SU-DHL-6 (cell line): ENCODE measurements at regions not wholly inside any gene's neighbourhood (a gene's known extent, or its start where the extent isn't known, plus 50 kb on each side); places are given as distances from the start of the nearest gene placed in this dataset.

ENCODE experiments used
- H2AFZ ChIP-seq: fragments of 200-600 bp; sonication (generic); 2 replicates; pipeline ENCODE4 v1.6.1; 2014; ENCODE audit warnings: low read depth, mild to moderate bottlenecking, moderate library complexity, mixed read lengths, antibody characterized with exemption, low read length; ENCODE audit not compliant: severe bottlenecking
- H3F3A ChIP-seq: fragments of 200-600 bp; shearing (Covaris generic); 2 replicates; pipeline ENCODE4 v1.6.0; 2016; ENCODE audit warnings: antibody characterized with exemption, mild to moderate bottlenecking; ENCODE audit not compliant: insufficient read depth
- H3K27ac ChIP-seq: fragments of 200-600 bp; sonication (generic); 2 replicates; pipeline ENCODE4 v1.5.1; 2016; ENCODE audit warnings: low read depth, mild to moderate bottlenecking, low read length, moderate library complexity, mixed read lengths
- H3K27me3 ChIP-seq: fragments of 200-600 bp; sonication (generic), shearing (Covaris generic); 2 replicates; pipeline ENCODE4 v1.6.0; 2014; ENCODE audit warnings: mild to moderate bottlenecking, low read length
- H3K36me3 ChIP-seq: fragments of 200-600 bp; sonication (generic); 2 replicates; pipeline ENCODE4 v1.6.1; 2014; ENCODE audit warnings: mild to moderate bottlenecking, low read length, mixed read lengths
- H3K4me2 ChIP-seq: fragments of 300-600, 200-600 bp; shearing (Covaris generic), sonication (generic); 2 replicates; pipeline ENCODE4 v1.6.0; 2014; ENCODE audit warnings: low read length, low read depth, mild to moderate bottlenecking; ENCODE audit not compliant: poor library complexity, severe bottlenecking
- H3K4me3 ChIP-seq: fragments of 200-600 bp; sonication (generic); 2 replicates; pipeline ENCODE4 v1.5.1; 2014; ENCODE audit warnings: antibody characterized with exemption, low read length, mild to moderate bottlenecking, mixed read lengths; ENCODE audit not compliant: insufficient read depth, poor library complexity, severe bottlenecking
- H3K79me2 ChIP-seq: fragments of 200-600 bp; sonication (generic); 2 replicates; pipeline ENCODE4 v1.6.1; 2014; ENCODE audit warnings: mild to moderate bottlenecking, low read length, moderate library complexity; ENCODE audit not compliant: insufficient read depth
- H3K9ac ChIP-seq: fragments of 200-600 bp; sonication (generic); 2 replicates; pipeline ENCODE4 v1.7.0; 2014; ENCODE audit warnings: mild to moderate bottlenecking, low read length
- H3K9me2 ChIP-seq: fragments of 200-600 bp; sonication (generic); replicated peaks from 2 replicates; pipeline ENCODE4 v1.6.1; 2014; ENCODE audit warnings: low read length; ENCODE audit not compliant: insufficient read depth
- H3K9me3 ChIP-seq: fragments of 200-600 bp; sonication (generic); 2 replicates; pipeline ENCODE4 v1.6.1; 2014; ENCODE audit warnings: low read length, mixed read lengths; ENCODE audit not compliant: insufficient read depth
- H4K20me1 ChIP-seq: fragments of 200-600 bp; sonication (generic); 2 replicates; pipeline ENCODE4 v1.6.1; 2014; ENCODE audit warnings: low read depth, mild to moderate bottlenecking, antibody characterized with exemption, low read length, moderate library complexity, mixed read lengths
- EZH2phosphoT487 ChIP-seq: fragments of 200-600 bp; sonication (generic), shearing (Covaris generic); conservative IDR thresholded peaks from 2 replicates; pipeline ENCODE4 v1.6.1; 2018; ENCODE audit warnings: mild to moderate bottlenecking, antibody characterized with exemption, low read length, moderate library complexity, mixed read lengths
- TF ChIP-seq, protein P1 (sequence below): fragments of 200-600 bp; sonication (generic); IDR thresholded peaks from one replicate; pipeline ENCODE4 v1.5.1; 2017; ENCODE audit warnings: antibody characterized with exemption, mild to moderate bottlenecking, low read length, moderate library complexity; ENCODE audit not compliant: insufficient read depth, poor library complexity, severe bottlenecking

GRCh38 chr12:115132905-115133304 lies 448.9 kb upstream of the TBX3 start:
- H3K9ac ChIP-seq, result no peak overlapping the region
- no peak for TF ChIP-seq EZH2phosphoT487
- TF ChIP-seq, protein P1, sequence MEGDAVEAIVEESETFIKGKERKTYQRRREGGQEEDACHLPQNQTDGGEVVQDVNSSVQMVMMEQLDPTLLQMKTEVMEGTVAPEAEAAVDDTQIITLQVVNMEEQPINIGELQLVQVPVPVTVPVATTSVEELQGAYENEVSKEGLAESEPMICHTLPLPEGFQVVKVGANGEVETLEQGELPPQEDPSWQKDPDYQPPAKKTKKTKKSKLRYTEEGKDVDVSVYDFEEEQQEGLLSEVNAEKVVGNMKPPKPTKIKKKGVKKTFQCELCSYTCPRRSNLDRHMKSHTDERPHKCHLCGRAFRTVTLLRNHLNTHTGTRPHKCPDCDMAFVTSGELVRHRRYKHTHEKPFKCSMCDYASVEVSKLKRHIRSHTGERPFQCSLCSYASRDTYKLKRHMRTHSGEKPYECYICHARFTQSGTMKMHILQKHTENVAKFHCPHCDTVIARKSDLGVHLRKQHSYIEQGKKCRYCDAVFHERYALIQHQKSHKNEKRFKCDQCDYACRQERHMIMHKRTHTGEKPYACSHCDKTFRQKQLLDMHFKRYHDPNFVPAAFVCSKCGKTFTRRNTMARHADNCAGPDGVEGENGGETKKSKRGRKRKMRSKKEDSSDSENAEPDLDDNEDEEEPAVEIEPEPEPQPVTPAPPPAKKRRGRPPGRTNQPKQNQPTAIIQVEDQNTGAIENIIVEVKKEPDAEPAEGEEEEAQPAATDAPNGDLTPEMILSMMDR, result no peak
- no peaks in the 10 kb centered on the region for H4K20me1 ChIP-seq
- no peak overlapping the region for H3K4me3 ChIP-seq
- H3K27ac ChIP-seq, result no peak overlapping the region
- no peak overlapping the region for H2AFZ ChIP-seq
- no peak overlapping the region for H3K4me2 ChIP-seq
- H3K36me3 ChIP-seq, result no peaks in the 10 kb centered on the region
- H3K9me3 ChIP-seq, result no peaks in the 10 kb centered on the region
- H3K9me2 ChIP-seq, result no peaks in the 10 kb centered on the region
- H3K27me3 ChIP-seq, result no peaks in the 10 kb centered on the region
- H3F3A ChIP-seq, result no peaks in the 10 kb centered on the region
- no peaks in the 10 kb centered on the region for H3K79me2 ChIP-seq

DNA sequence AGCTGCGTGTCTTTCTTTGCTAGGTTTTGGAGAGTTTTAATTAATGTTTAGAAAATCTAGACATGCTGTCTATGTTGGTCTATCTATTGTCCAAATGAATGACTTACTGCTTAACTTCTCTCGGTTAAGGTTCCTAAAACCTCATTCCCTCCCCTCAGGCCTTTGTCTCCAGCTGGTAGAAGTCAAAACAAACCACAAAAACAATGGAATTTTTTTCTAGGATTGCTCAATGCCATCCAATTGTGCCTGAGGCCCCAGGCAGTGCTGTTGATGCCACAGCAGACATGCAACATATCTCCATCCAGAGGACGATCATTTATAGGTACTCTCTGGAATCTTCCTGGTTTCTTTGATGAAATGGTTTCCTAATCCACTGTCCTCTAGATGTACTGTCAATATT lies 448.2 kb upstream of the TBX3 start:
- Histone ChIP-seq H3K36me3 (no peaks in the 10 kb centered on the region), H3F3A (no peaks in the 10 kb centered on the region), H4K20me1 (no peaks in the 10 kb centered on the region), H3K9me3 (no peaks in the 10 kb centered on the region), H3K4me3 (no peak overlapping the region), H3K4me2 (no peak overlapping the region), H2AFZ (no peak overlapping the region), H3K27me3 (no peaks in the 10 kb centered on the region), H3K9me2 (no peaks in the 10 kb centered on the region), H3K9ac (no peak overlapping the region), H3K27ac (no peak overlapping the region), H3K79me2 (no peaks in the 10 kb centered on the region)
- TF ChIP-seq, protein P1, result no peak
- no peak for TF ChIP-seq EZH2phosphoT487

DNA sequence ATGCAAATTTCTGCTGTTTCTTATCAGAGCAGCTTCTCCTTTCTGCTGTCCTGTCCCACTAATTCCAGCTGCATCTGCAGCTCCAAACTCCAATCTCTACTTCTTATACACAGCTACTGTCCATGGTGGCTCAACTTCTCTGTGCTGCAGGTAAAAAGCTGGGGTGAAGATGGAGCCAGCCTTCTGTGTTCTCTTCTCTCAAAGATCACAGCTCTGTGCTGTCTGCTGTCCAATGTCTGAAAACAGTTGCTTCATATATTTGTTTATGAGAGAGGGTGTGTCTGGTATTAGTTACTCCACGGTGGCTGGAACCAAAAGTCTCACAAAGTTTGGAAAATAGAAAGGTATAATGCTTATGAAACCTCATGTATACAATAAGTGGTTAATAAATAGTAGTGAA lies 445.8 kb upstream of the TBX3 start:
- no peaks in the 10 kb centered on the region for H3F3A ChIP-seq
- no peaks in the 10 kb centered on the region for H3K79me2 ChIP-seq
- H3K9ac ChIP-seq, result no peak overlapping the region
- no peak overlapping the region for H3K27ac ChIP-seq
- H2AFZ ChIP-seq, result no peak overlapping the region
- no peak overlapping the region for H3K4me2 ChIP-seq
- no peak for TF ChIP-seq EZH2phosphoT487
- TF ChIP-seq, protein P1, result no peak
- no peaks in the 10 kb centered on the region for H3K9me3 ChIP-seq
- H3K36me3 ChIP-seq, result no peaks in the 10 kb centered on the region
- H4K20me1 ChIP-seq, result no peaks in the 10 kb centered on the region
- H3K9me2 ChIP-seq, result no peaks in the 10 kb centered on the region
- no peaks in the 10 kb centered on the region for H3K27me3 ChIP-seq
- no peak overlapping the region for H3K4me3 ChIP-seq

GRCh38 chr12:115121053-115121452 lies 437.1 kb upstream of the TBX3 start:
- H3F3A ChIP-seq, result no peaks in the 10 kb centered on the region
- no peaks in the 10 kb centered on the region for H3K9me2 ChIP-seq
- no peaks in the 10 kb centered on the region for H3K79me2 ChIP-seq
- H2AFZ ChIP-seq, result no peak overlapping the region
- H3K27ac ChIP-seq, result no peak overlapping the region
- TF ChIP-seq EZH2phosphoT487, result no peak
- TF ChIP-seq, protein P1, result no peak
- no peaks in the 10 kb centered on the region for H4K20me1 ChIP-seq
- H3K36me3 ChIP-seq, result no peaks in the 10 kb centered on the region
- no peak overlapping the region for H3K4me2 ChIP-seq
- 0 out of 2 replicates have a peak, but pooled peaks cover 3% of the 10 kb centered on the region for H3K27me3 ChIP-seq
- H3K4me3 ChIP-seq, result no peak overlapping the region
- no peak overlapping the region for H3K9ac ChIP-seq
- no peaks in the 10 kb centered on the region for H3K9me3 ChIP-seq
